Uterus (tissue), 2 donors: ENCODE measurements at regions not wholly inside any gene's neighbourhood (a gene's known extent, or its start where the extent isn't known, plus 50 kb on each side); places are given as distances from the start of the nearest gene placed in this dataset.

ENCODE experiments used
- CTCF ChIP-seq, 4 experiments: fragments of 200-600 bp in 2 of 4; fragments of 450-650 bp in 2 of 4; sonication (generic) in 2 of 4; IDR thresholded peaks; one replicate each; pipeline ENCODE4 v1.5.1; 2016 to 2019; ENCODE audit warnings: antibody characterized with exemption in 4 of 4, mild to moderate bottlenecking in 2 of 4, moderate library complexity in 1 of 4
- POLR2A ChIP-seq, 2 donors: fragments of 450-650 bp; IDR thresholded peaks; one replicate each; pipeline ENCODE4 v1.6.1; 2016; ENCODE audit warnings: antibody characterized with exemption in 2 of 2, mild to moderate bottlenecking in 1 of 2, moderate library complexity in 1 of 2

- TF ChIP-seq CTCF (IDR thresholded peaks at IDR 0.05) (no peak), POLR2A (IDR thresholded peaks at IDR 0.05) (no peak)
These were observed 262.7 kb downstream of the PTTG2 start for GRCh38 chr4:38222892-38223291.
